PC-3 (cell line): ENCODE measurements at regions not wholly inside any gene's neighbourhood (a gene's known extent, or its start where the extent isn't known, plus 50 kb on each side); places are given as distances from the start of the nearest gene placed in this dataset.

Experiments used
- ATAC-seq: fragments of 200-7000 bp; cut with Tn5 transposase; 2 replicates; pipeline ENCODE4 v1.9.1; 2020; ENCODE audit warnings: mild to moderate bottlenecking, moderate library complexity
- BruUV-seq: library from RNA; stranded (reverse); fragments of 400-500 nt; replicated peaks from 2 replicates; lab custom pipeline; 2021; lab: Mats Ljungman, UMichigan
- CTCF ChIA-PET: fragments of 300-600 bp; sonication (Branson Sonifier 250); formaldehyde crosslinking; loops from one replicate; lab custom pipeline; 2022; ENCODE audit warnings: antibody characterized with exemption; lab: Charles Lee
- POLR2A ChIA-PET: fragments of 300-600 bp; sonication (Branson Sonifier 250); formaldehyde crosslinking; loops from one replicate; lab custom pipeline; 2022; ENCODE audit warnings: antibody characterized with exemption; ENCODE audit not compliant: unreplicated experiment; lab: Charles Lee
- DNase-seq: peaks from one replicate; pipeline ENCODE4 v3.0.0-alpha.2; 2015
- H2AFZ ChIP-seq: fragments of 300-600 bp; sonication (generic); 2 replicates; pipeline ENCODE4 v1.6.0; 2016; ENCODE audit warnings: antibody characterized with exemption, low read length
- H3F3A ChIP-seq: fragments of 300-600 bp; sonication (generic); one replicate; pipeline ENCODE4 v1.6.0; 2017; ENCODE audit warnings: antibody characterized with exemption, low read length, control low read depth, mild to moderate bottlenecking; ENCODE audit not compliant: unreplicated experiment
- H3K27ac ChIP-seq: fragments of 300-600 bp; sonication (generic); 2 replicates; pipeline ENCODE4 v1.5.1; 2016; ENCODE audit warnings: mild to moderate bottlenecking, low read length
- H3K27me3 ChIP-seq: fragments of 300-600 bp; sonication (generic); 2 replicates; pipeline ENCODE4 v1.6.1; 2016; ENCODE audit warnings: low read length, mixed read lengths
- H3K36me3 ChIP-seq: fragments of 300-600 bp; sonication (generic); 2 replicates; pipeline ENCODE4 v1.6.1; 2016; ENCODE audit warnings: low read depth, mixed run types, low read length, mixed read lengths
- H3K4me1 ChIP-seq: fragments of 300-600 bp; sonication (generic); 2 replicates; pipeline ENCODE4 v1.5.1; 2016; ENCODE audit warnings: low read length; ENCODE audit not compliant: insufficient read depth
- H3K4me2 ChIP-seq: fragments of 300-600 bp; sonication (generic); 2 replicates; pipeline ENCODE4 v1.6.0; 2016; ENCODE audit warnings: low read length
- H3K4me3 ChIP-seq: fragments of 300-600 bp; sonication (generic); 2 replicates; pipeline ENCODE4 v1.5.1; 2016; ENCODE audit warnings: mild to moderate bottlenecking, low read length, mixed read lengths
- H3K79me2 ChIP-seq: fragments of 300-600 bp; sonication (generic); 2 replicates; pipeline ENCODE4 v1.6.1; 2017; ENCODE audit warnings: low read length, mixed read lengths
- H3K9ac ChIP-seq: fragments of 300-600 bp; sonication (generic); 2 replicates; pipeline ENCODE4 v1.6.0; 2016; ENCODE audit warnings: mild to moderate bottlenecking, low read length
- H3K9me2 ChIP-seq: fragments of 300-600 bp; sonication (generic); replicated peaks from 2 replicates; pipeline ENCODE4 v1.6.1; 2016; ENCODE audit warnings: mixed run types, low read length, mixed read lengths
- H3K9me3 ChIP-seq: fragments of 300-600 bp; sonication (generic); 2 replicates; pipeline ENCODE4 v1.6.1; 2016; ENCODE audit warnings: low read length, mixed read lengths
- H4K20me1 ChIP-seq: fragments of 300-600 bp; sonication (generic); 2 replicates; pipeline ENCODE4 v1.6.1; 2016; ENCODE audit warnings: low read length, mixed read lengths
- EZH2 ChIP-seq: fragments of 300-600 bp; sonication (generic); IDR thresholded peaks from one replicate; pipeline ENCODE4 v1.6.1; 2017; ENCODE audit warnings: antibody characterized with exemption, mild to moderate bottlenecking, low read length; ENCODE audit not compliant: unreplicated experiment
- EZH2phosphoT487 ChIP-seq: fragments of 300-600 bp; sonication (generic); IDR thresholded peaks from 2 replicates; pipeline ENCODE4 v1.6.1; 2018; ENCODE audit warnings: mild to moderate bottlenecking, antibody characterized with exemption, low read length, borderline replicate concordance
- intact Hi-C: fragments of 100-400 bp; cut with micrococcal nuclease; formaldehyde crosslinking; loops from 2 replicates; pipeline ENCODE4 v1.9.0; 2023
- TF ChIP-seq, protein P1 (sequence below): fragments of 300-600 bp; sonication (generic); conservative IDR thresholded peaks from 2 replicates; pipeline ENCODE4 v1.5.1; 2017; ENCODE audit warnings: antibody characterized with exemption, low read depth, mild to moderate bottlenecking, low read length

DNA sequence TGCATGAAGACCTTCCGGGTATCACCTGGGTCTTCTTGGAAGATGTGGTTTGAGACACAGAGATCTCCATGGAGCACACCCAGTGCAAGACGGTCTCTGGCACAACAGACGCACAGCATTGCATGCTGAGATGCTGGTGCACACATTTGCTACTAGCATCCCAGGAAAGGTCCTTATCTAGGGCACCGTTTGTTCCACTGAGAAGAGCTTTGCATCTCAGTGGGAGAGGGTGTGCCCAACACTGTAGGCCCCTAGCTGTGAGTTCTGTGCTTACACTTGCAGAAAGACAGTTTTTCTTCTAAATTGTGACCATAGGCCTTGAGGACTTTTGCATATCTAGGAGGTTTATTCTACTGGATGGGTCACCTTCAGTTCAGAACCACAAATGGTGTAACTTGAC lies 554.1 kb downstream of the MATN1 start:
- Histone ChIP-seq H3K4me1 (no peaks in the 10 kb centered on the region), H3K4me3 (no peak overlapping the region), H3K79me2 (no peaks in the 10 kb centered on the region), H3K9me3 (no peaks in the 10 kb centered on the region), H3K4me2 (no peak overlapping the region), H3K9me2 (no peaks in the 10 kb centered on the region), H3K9ac (no peak overlapping the region), H3K27ac (no peak overlapping the region), H4K20me1 (no peaks in the 10 kb centered on the region), H3F3A (no peaks in the 10 kb centered on the region), H3K27me3 (peaks cover 38% of the 10 kb centered on the region), H2AFZ (no peak overlapping the region), H3K36me3 (no peaks in the 10 kb centered on the region)
- intact Hi-C loops = no loop called here
- TF ChIP-seq, protein P1, sequence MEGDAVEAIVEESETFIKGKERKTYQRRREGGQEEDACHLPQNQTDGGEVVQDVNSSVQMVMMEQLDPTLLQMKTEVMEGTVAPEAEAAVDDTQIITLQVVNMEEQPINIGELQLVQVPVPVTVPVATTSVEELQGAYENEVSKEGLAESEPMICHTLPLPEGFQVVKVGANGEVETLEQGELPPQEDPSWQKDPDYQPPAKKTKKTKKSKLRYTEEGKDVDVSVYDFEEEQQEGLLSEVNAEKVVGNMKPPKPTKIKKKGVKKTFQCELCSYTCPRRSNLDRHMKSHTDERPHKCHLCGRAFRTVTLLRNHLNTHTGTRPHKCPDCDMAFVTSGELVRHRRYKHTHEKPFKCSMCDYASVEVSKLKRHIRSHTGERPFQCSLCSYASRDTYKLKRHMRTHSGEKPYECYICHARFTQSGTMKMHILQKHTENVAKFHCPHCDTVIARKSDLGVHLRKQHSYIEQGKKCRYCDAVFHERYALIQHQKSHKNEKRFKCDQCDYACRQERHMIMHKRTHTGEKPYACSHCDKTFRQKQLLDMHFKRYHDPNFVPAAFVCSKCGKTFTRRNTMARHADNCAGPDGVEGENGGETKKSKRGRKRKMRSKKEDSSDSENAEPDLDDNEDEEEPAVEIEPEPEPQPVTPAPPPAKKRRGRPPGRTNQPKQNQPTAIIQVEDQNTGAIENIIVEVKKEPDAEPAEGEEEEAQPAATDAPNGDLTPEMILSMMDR = no peak
- no peak for TF ChIP-seq EZH2
- TF ChIP-seq EZH2phosphoT487 = no peak
- ChIA-PET POLR2A (no interaction called here), CTCF (no interaction called here)
- ATAC-seq = no peak
- DNase-seq = no peak
- BruUV-seq = no TSS peak

DNA sequence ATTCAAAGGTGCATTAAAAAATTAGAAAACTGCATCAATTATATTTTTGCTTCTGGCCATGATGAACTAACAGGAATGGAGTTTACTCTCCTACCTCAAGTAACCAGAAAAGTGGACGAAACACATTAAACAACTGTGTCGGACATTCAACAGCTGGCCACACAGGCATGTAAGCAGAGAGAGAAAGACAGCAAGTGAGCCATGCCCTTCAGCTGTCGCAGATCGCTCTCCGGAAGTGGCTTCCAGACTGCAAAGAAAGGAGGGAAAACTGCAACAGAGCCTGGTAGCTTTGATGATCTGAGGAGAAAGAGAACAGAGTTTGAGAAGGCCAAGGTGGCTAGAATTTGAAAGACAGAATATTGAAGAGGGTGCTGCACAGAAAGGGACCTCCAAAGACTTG lies 557.2 kb downstream of the MATN1 start:
- H3K4me2 ChIP-seq = no peak overlapping the region
- no peaks in the 10 kb centered on the region for H3K36me3 ChIP-seq
- no peaks in the 10 kb centered on the region for H3K9me2 ChIP-seq
- ChIA-PET CTCF (no interaction called here), POLR2A (no interaction called here)
- ATAC-seq = no peak
- H3K4me1 ChIP-seq = no peaks in the 10 kb centered on the region
- no peak overlapping the region for H3K4me3 ChIP-seq
- H3K27ac ChIP-seq = no peak overlapping the region
- TF ChIP-seq, protein P1 = no peak
- TF ChIP-seq EZH2 (no peak), EZH2phosphoT487 (no peak)
- H3K27me3 ChIP-seq = peaks cover 58% of the 10 kb centered on the region
- no peak overlapping the region for H3K9ac ChIP-seq
- H3F3A ChIP-seq = no peaks in the 10 kb centered on the region
- BruUV-seq = no TSS peak
- intact Hi-C loops = no loop called here
- no peaks in the 10 kb centered on the region for H3K9me3 ChIP-seq
- H2AFZ ChIP-seq = no peak overlapping the region
- H3K79me2 ChIP-seq = no peaks in the 10 kb centered on the region
- DNase-seq = no peak
- no peaks in the 10 kb centered on the region for H4K20me1 ChIP-seq

DNA sequence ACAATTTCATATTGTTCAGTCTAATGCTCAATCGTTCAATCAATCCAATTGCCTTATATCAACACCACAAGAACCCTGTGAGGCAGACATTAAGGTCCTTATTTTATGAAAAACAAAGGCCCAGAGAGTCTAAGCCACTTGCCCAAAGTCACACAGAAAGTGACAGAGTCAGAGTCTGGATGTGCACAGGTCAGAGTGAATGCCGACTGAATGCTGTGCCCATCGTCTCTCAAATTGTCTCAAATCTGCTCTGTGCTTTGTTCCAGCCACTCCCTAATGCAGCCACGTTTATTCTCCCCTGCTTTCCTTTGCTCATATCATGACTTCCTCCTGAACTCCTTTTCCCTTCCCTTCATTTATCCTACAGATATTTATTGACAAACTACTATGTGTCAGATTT lies 558.3 kb downstream of the MATN1 start:
- Histone ChIP-seq H3K27me3 (peaks cover 67% of the 10 kb centered on the region), H3K9me2 (no peaks in the 10 kb centered on the region), H3K4me1 (no peaks in the 10 kb centered on the region), H3K27ac (no peak overlapping the region), H3K9me3 (no peaks in the 10 kb centered on the region), H3K79me2 (no peaks in the 10 kb centered on the region), H4K20me1 (no peaks in the 10 kb centered on the region), H2AFZ (no peak overlapping the region), H3K9ac (no peak overlapping the region), H3K36me3 (no peaks in the 10 kb centered on the region), H3K4me3 (no peak overlapping the region), H3K4me2 (no peak overlapping the region), H3F3A (no peaks in the 10 kb centered on the region)
- no TSS peak for BruUV-seq
- intact Hi-C loops = no loop called here
- CTCF ChIA-PET = no interaction called here
- TF ChIP-seq EZH2phosphoT487 (no peak), EZH2 (no peak)
- TF ChIP-seq, protein P1 = no peak
- POLR2A ChIA-PET = no interaction called here
- DNase-seq (no peak), ATAC-seq (no peak)
